H9 (cell line): ENCODE measurements at regions not wholly inside any gene's neighbourhood (a gene's known extent, or its start where the extent isn't known, plus 50 kb on each side); places are given as distances from the start of the nearest gene placed in this dataset.

Experiments used
- DNase-seq: peaks from one replicate; pipeline ENCODE4 v3.0.0-alpha.2; 2017
- H2AFZ ChIP-seq: one replicate; pipeline ENCODE4 v1.6.1; 2013; ENCODE audit warnings: mild to moderate bottlenecking, low read length, control low read depth, moderate library complexity
- H2AK5ac ChIP-seq: 2 replicates; pipeline ENCODE4 v1.6.1; 2013; ENCODE audit warnings: low read length, control low read depth, mixed read lengths; ENCODE audit not compliant: insufficient read length
- H2BK120ac ChIP-seq: one replicate; pipeline ENCODE4 v1.6.1; 2013; ENCODE audit warnings: low read depth, mild to moderate bottlenecking, low read length, control low read depth, inconsistent platforms; ENCODE audit not compliant: poor library complexity, severe bottlenecking
- H2BK12ac ChIP-seq: 2 replicates; pipeline ENCODE4 v1.6.1; 2013; ENCODE audit warnings: low read length, control low read depth, mixed read lengths, low read depth; ENCODE audit not compliant: insufficient read length
- H2BK15ac ChIP-seq: 2 replicates; pipeline ENCODE4 v1.6.1; 2013; ENCODE audit warnings: low read depth, low read length, control low read depth
- H2BK20ac ChIP-seq: one replicate; pipeline ENCODE4 v1.6.1; 2013; ENCODE audit warnings: low read depth, mild to moderate bottlenecking, low read length, control low read depth, inconsistent platforms; ENCODE audit not compliant: poor library complexity, severe bottlenecking
- H2BK5ac ChIP-seq: 2 replicates; pipeline ENCODE4 v1.6.1; 2013; ENCODE audit warnings: low read length, control low read depth, mixed read lengths; ENCODE audit not compliant: insufficient read length
- H3K14ac ChIP-seq: 2 replicates; pipeline ENCODE4 v1.6.1; 2013; ENCODE audit warnings: low read length, control low read depth; ENCODE audit not compliant: insufficient read depth
- H3K18ac ChIP-seq: 2 replicates; pipeline ENCODE4 v1.6.1; 2013; ENCODE audit warnings: low read depth, mild to moderate bottlenecking, mixed read lengths, low read length, control low read depth; ENCODE audit not compliant: insufficient read length
- H3K23ac ChIP-seq: 2 replicates; pipeline ENCODE4 v1.6.1; 2013; ENCODE audit warnings: low read length, control low read depth, mixed read lengths, low read depth; ENCODE audit not compliant: insufficient read length
- H3K23me2 ChIP-seq: 2 replicates; pipeline ENCODE4 v1.6.1; 2013; ENCODE audit warnings: low read depth, mild to moderate bottlenecking, mixed read lengths, low read length, control low read depth; ENCODE audit not compliant: insufficient read length, poor library complexity, severe bottlenecking
- H3K27ac ChIP-seq: 2 replicates; pipeline ENCODE4 v1.5.1; 2013; ENCODE audit warnings: low read length, control low read depth, mixed read lengths, low read depth; ENCODE audit not compliant: insufficient read length
- H3K27me3 ChIP-seq: 2 replicates; pipeline ENCODE4 v1.6.1; 2013; ENCODE audit warnings: low read length, control low read depth, inconsistent platforms; ENCODE audit not compliant: insufficient read depth
- H3K4ac ChIP-seq: 2 replicates; pipeline ENCODE4 v1.6.1; 2013; ENCODE audit warnings: low read depth, mild to moderate bottlenecking, control low read depth, inconsistent platforms, low read length, moderate library complexity
- H3K4me1 ChIP-seq: 2 replicates; pipeline ENCODE4 v1.6.1; 2013; ENCODE audit warnings: low read length, control low read depth, inconsistent platforms; ENCODE audit not compliant: insufficient read depth
- H3K4me2 ChIP-seq: 2 replicates; pipeline ENCODE4 v1.6.1; 2013; ENCODE audit warnings: low read length, control low read depth, mixed read lengths; ENCODE audit not compliant: insufficient read length, insufficient read depth
- H3K56ac ChIP-seq: 2 replicates; pipeline ENCODE4 v1.6.1; 2013; ENCODE audit warnings: low read depth, mild to moderate bottlenecking, mixed read lengths, low read length, control low read depth; ENCODE audit not compliant: insufficient read length
- H3K79me1 ChIP-seq: 2 replicates; pipeline ENCODE4 v1.6.1; 2013; ENCODE audit warnings: low read depth, mild to moderate bottlenecking, moderate library complexity, low read length, control low read depth, inconsistent platforms; ENCODE audit not compliant: insufficient read depth, poor library complexity, severe bottlenecking
- H3K79me2 ChIP-seq: 2 replicates; pipeline ENCODE4 v1.6.1; 2013; ENCODE audit warnings: low read length, control low read depth, inconsistent platforms; ENCODE audit not compliant: insufficient read depth
- H3K9ac ChIP-seq: 2 replicates; pipeline ENCODE4 v1.6.1; 2013; ENCODE audit warnings: low read length, control low read depth, mixed read lengths; ENCODE audit not compliant: insufficient read length; ENCODE audit errors: extremely low read depth
- H3K9me3 ChIP-seq: one replicate; pipeline ENCODE4 v1.6.1; 2013; ENCODE audit warnings: low read depth, low read length, inconsistent platforms; ENCODE audit not compliant: control insufficient read depth
- H3T11ph ChIP-seq: one replicate; pipeline ENCODE4 v1.6.1; 2013; ENCODE audit warnings: mild to moderate bottlenecking, low read length, control low read depth, inconsistent platforms
- H4K20me1 ChIP-seq: one replicate; pipeline ENCODE4 v1.6.1; 2013; ENCODE audit not compliant: control insufficient read depth, insufficient read length, insufficient read depth
- H4K5ac ChIP-seq: 2 replicates; pipeline ENCODE4 v1.6.1; 2013; ENCODE audit warnings: low read depth, mild to moderate bottlenecking, mixed read lengths, low read length, control low read depth; ENCODE audit not compliant: insufficient read length
- H4K8ac ChIP-seq: replicated peaks from 2 replicates; pipeline ENCODE4 v1.6.1; 2013; ENCODE audit warnings: low read length, control low read depth, mixed read lengths, low read depth; ENCODE audit not compliant: insufficient read length
- H4K91ac ChIP-seq: 2 replicates; pipeline ENCODE4 v1.6.1; 2013; ENCODE audit warnings: low read depth, mild to moderate bottlenecking, moderate library complexity, mixed read lengths, low read length, control low read depth; ENCODE audit not compliant: insufficient read length
- H3K27ac Mint-ChIP-seq, 3 experiments: 2 replicates in 2 of 3; 3 replicates in 1 of 3; pipeline ENCODE4 v1.8.0; 2020 to 2021; ENCODE audit warnings: mixed read lengths in 3 of 3, mild to moderate bottlenecking in 1 of 3, moderate library complexity in 1 of 3
- H3K27me3 Mint-ChIP-seq: 2 replicates; pipeline ENCODE4 v1.8.0; 2021; ENCODE audit warnings: low read depth, mild to moderate bottlenecking, moderate library complexity, mixed read lengths
- H3K36me3 Mint-ChIP-seq, 3 experiments: 2 replicates in 2 of 3; 3 replicates in 1 of 3; pipeline ENCODE4 v1.8.0; 2020 to 2021; ENCODE audit warnings: low read depth in 3 of 3, mixed read lengths in 3 of 3; ENCODE audit not compliant: insufficient read depth in 1 of 3
- H3K4me1 Mint-ChIP-seq, 2 experiments: 2 replicates each; pipeline ENCODE4 v1.8.0; 2020; ENCODE audit warnings: mixed read lengths in 2 of 2
- H3K4me3 Mint-ChIP-seq, 2 experiments: 2 replicates in 1 of 2; 3 replicates in 1 of 2; pipeline ENCODE4 v1.8.0; 2020 to 2021; ENCODE audit warnings: mild to moderate bottlenecking in 2 of 2, mixed read lengths in 2 of 2, moderate library complexity in 1 of 2
- H3K9me3 Mint-ChIP-seq, 2 experiments: 2 replicates in 1 of 2; 3 replicates in 1 of 2; pipeline ENCODE4 v1.8.0; 2020; ENCODE audit warnings: mild to moderate bottlenecking in 2 of 2, mixed read lengths in 2 of 2, moderate library complexity in 1 of 2
- WGBS: extraction: QIAGEN DNeasy Blood & Tissue Kit; methylation state at CpG from one replicate; pipeline ENCODE4 v1.1.7; 2013; ENCODE audit warnings: missing lambda C conversion rate, low lambda C conversion rate, mixed read lengths; ENCODE audit not compliant: insufficient read length; ENCODE audit errors: extremely low coverage; 5-methylcytosine and 5-hydroxymethylcytosine counted together
- TF ChIP-seq, protein P1 (sequence below): fragments of 200-600 bp; sonication (generic); conservative IDR thresholded peaks from 3 replicates; pipeline ENCODE4 v1.8.0; 2021; ENCODE audit warnings: antibody characterized with exemption, mild to moderate bottlenecking

DNA sequence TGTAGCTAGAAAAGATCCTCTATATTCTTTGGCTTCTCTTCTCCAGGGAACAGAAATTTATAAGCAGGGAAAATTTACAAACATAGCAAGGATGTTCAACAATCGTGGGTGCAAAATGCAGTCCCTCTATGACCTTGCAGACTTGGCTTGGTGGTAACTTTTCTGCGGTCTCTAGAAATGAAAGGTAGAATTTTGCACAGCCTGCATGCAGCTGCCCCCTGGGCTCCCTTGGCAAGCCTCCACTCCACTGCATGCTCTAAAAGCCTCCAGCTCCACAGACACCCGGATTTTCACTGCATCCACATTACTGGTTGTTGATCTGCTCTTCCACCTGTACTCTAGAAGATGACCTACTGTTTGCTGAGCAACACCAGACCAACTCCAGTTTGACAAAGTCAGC is 236.5 kb upstream of the EYS start:
- Histone ChIP-seq H2BK120ac (no peak overlapping the region), H3K56ac (no peak overlapping the region), H3K79me1 (no peaks in the 10 kb centered on the region), H3K4ac (no peak overlapping the region), H4K8ac (no peak overlapping the region), H3K9ac (no peak overlapping the region), H3K23me2 (no peaks in the 10 kb centered on the region), H2BK20ac (no peak overlapping the region), H4K5ac (no peak overlapping the region), H3K9me3 (peaks cover 5% of the 10 kb centered on the region), H2AFZ (no peak overlapping the region), H3K23ac (no peak overlapping the region), H3K4me1 (no peaks in the 10 kb centered on the region), H2BK15ac (no peak overlapping the region), H3K14ac (no peak overlapping the region), H3K27ac (no peak overlapping the region), H3K27me3 (no peaks in the 10 kb centered on the region), H2AK5ac (no peak overlapping the region), H3K4me2 (no peak overlapping the region), H2BK5ac (no peak overlapping the region), H4K91ac (no peak overlapping the region), H3K18ac (no peak overlapping the region), H4K20me1 (no peaks in the 10 kb centered on the region), H3T11ph (no peak overlapping the region), H3K79me2 (no peaks in the 10 kb centered on the region), H2BK12ac (no peak overlapping the region)
- WGBS: no CpG with 5 or more reads among the region's 3 CpGs
- DNase-seq: no peak
- Mint-ChIP-seq H3K27ac (no peak overlapping the region), H3K36me3 (0 out of 7 replicates have a peak, but pooled peaks cover 0 to 4% (median 0%) of the 10 kb centered on the region in 3 experiments), H3K4me3 (no peak overlapping the region), H3K4me1 (peaks cover 3% of the 10 kb centered on the region in 2 experiments; a peak in 1 of 4 replicates), H3K9me3 (no peaks in the 10 kb centered on the region; a peak in 1 of 5 replicates), H3K27me3 (no peaks in the 10 kb centered on the region)
- TF ChIP-seq, protein P1, sequence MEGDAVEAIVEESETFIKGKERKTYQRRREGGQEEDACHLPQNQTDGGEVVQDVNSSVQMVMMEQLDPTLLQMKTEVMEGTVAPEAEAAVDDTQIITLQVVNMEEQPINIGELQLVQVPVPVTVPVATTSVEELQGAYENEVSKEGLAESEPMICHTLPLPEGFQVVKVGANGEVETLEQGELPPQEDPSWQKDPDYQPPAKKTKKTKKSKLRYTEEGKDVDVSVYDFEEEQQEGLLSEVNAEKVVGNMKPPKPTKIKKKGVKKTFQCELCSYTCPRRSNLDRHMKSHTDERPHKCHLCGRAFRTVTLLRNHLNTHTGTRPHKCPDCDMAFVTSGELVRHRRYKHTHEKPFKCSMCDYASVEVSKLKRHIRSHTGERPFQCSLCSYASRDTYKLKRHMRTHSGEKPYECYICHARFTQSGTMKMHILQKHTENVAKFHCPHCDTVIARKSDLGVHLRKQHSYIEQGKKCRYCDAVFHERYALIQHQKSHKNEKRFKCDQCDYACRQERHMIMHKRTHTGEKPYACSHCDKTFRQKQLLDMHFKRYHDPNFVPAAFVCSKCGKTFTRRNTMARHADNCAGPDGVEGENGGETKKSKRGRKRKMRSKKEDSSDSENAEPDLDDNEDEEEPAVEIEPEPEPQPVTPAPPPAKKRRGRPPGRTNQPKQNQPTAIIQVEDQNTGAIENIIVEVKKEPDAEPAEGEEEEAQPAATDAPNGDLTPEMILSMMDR: no peak
